K562 (cell line): ENCODE measurements at regions not wholly inside any gene's neighbourhood (a gene's known extent, or its start where the extent isn't known, plus 50 kb on each side); places are given as distances from the start of the nearest gene placed in this dataset.

Experiments used
- ATAC-seq: fragments of 200-7000 bp; cut with Tn5 transposase; 3 replicates; pipeline ENCODE4 v1.9.1; 2020; ENCODE audit warnings: moderate library complexity
- BruUV-seq: library from RNA; stranded (reverse); fragments of 400-500 nt; replicated peaks from 2 replicates; lab custom pipeline; 2021; lab: Mats Ljungman, UMichigan
- CTCF ChIA-PET: fragments of 300-600 bp; formaldehyde crosslinking; extraction: SDS; loops from one replicate; lab custom pipeline; 2021; ENCODE audit warnings: low intra/inter-chr PET ratio; lab: Yijun Ruan, JAX
- POLR2A ChIA-PET: fragments of 300-600, 350-650 bp; sonication (Branson Sonifier 250); formaldehyde crosslinking; extraction: SDS; loops from one replicate; lab custom pipeline; 2021; ENCODE audit warnings: antibody characterized with exemption, inconsistent platforms; lab: Yijun Ruan, JAX
- DNase-seq, 4 experiments: peaks; one replicate each; pipeline versions ENCODE4 v3.0.0 to v3.0.0-alpha.2; 2011 to 2018; ENCODE audit warnings: low spot score in 3 of 4, mixed read lengths in 3 of 4; ENCODE audit errors: extremely low read depth in 1 of 4
- FAIRE-seq: peaks from 2 replicates; lab custom pipeline; 2011; peaks lifted over from hg19 to GRCh38; lab: Jason Lieb, UNC
- H2AFZ ChIP-seq: 2 replicates; pipeline ENCODE4 v1.6.0; 2011; ENCODE audit warnings: low read depth, low read length, control low read depth, inconsistent platforms
- H3K27ac ChIP-seq: fragments of 200-600 bp; 3 replicates; pipeline ENCODE4 v1.8.0; 2011; ENCODE audit warnings: low read depth, mild to moderate bottlenecking, control low read depth, inconsistent platforms, low read length, moderate library complexity, mixed read lengths; ENCODE audit errors: extremely low read depth
- H3K27me3 ChIP-seq, 2 experiments: fragments of 300-600 bp in 1 of 2; 2 replicates in 1 of 2; 3 replicates in 1 of 2; pipeline versions ENCODE4 v1.6.0 to v1.8.0; 2011; ENCODE audit warnings: inconsistent platforms in 2 of 2, low read length in 2 of 2, mild to moderate bottlenecking in 1 of 2, mixed read lengths in 1 of 2, moderate library complexity in 1 of 2; ENCODE audit not compliant: control insufficient read depth in 2 of 2, insufficient read depth in 2 of 2
- H3K36me3 ChIP-seq: fragments of 300-600 bp; 3 replicates; pipeline ENCODE4 v1.8.0; 2011; ENCODE audit warnings: mild to moderate bottlenecking, low read length, inconsistent platforms; ENCODE audit not compliant: control insufficient read depth, insufficient read depth
- H3K4me1 ChIP-seq, 2 experiments: fragments of 200-600 bp in 1 of 2; replicated peaks in 1 of 2; 2 replicates in 1 of 2; 3 replicates in 1 of 2; pipeline versions ENCODE4 v1.5.1 to v1.8.0; 2011; ENCODE audit warnings: inconsistent platforms in 2 of 2, low read length in 2 of 2, mild to moderate bottlenecking in 1 of 2, mixed read lengths in 1 of 2, moderate library complexity in 1 of 2; ENCODE audit not compliant: control insufficient read depth in 2 of 2, insufficient read depth in 2 of 2
- H3K4me2 ChIP-seq: 2 replicates; pipeline ENCODE4 v1.6.1; 2011; ENCODE audit warnings: low read length, control low read depth, inconsistent platforms, mixed read lengths; ENCODE audit not compliant: insufficient read depth
- H3K4me3 ChIP-seq: fragments of 200-600 bp; sonication (generic), shearing (Covaris generic); 2 replicates; pipeline ENCODE4 v1.5.1; 2016; ENCODE audit warnings: control low read depth, inconsistent platforms
- H3K79me2 ChIP-seq: fragments of 200-600 bp; 3 replicates; pipeline ENCODE4 v1.8.0; 2011; ENCODE audit warnings: low read length, inconsistent platforms; ENCODE audit not compliant: control insufficient read depth, insufficient read depth
- H3K9ac ChIP-seq, 2 experiments: 2 replicates each; pipeline versions ENCODE4 v1.6.0 to v1.6.1; 2011; ENCODE audit warnings: low read depth in 2 of 2, low read length in 2 of 2, control low read depth in 1 of 2, inconsistent platforms in 1 of 2, mild to moderate bottlenecking in 1 of 2, mixed read lengths in 1 of 2; ENCODE audit not compliant: insufficient read depth in 1 of 2
- H3K9me1 ChIP-seq: one replicate; pipeline ENCODE4 v1.6.0; 2011; ENCODE audit warnings: inconsistent platforms, mild to moderate bottlenecking, low read length, moderate library complexity; ENCODE audit not compliant: control insufficient read depth, insufficient read depth
- H3K9me3 ChIP-seq: replicated peaks from 2 replicates; pipeline ENCODE4 v1.5.1; 2011; ENCODE audit warnings: low read depth, low read length, inconsistent platforms; ENCODE audit not compliant: control insufficient read depth, insufficient read depth
- H4K20me1 ChIP-seq: replicated peaks from 2 replicates; pipeline ENCODE4 v1.6.1; 2011; ENCODE audit warnings: low read length, inconsistent platforms, mixed read lengths; ENCODE audit not compliant: control insufficient read depth, insufficient read depth
- ATF1 ChIP-seq, 2 experiments: fragments of 450-650 bp in 1 of 2; IDR thresholded peaks; 2 replicates each; pipeline ENCODE4 v1.6.1; 2016; ENCODE audit warnings: missing compliant biosample characterization in 1 of 2, missing genetic modification characterization in 1 of 2
- CREM ChIP-seq: IDR thresholded peaks from 2 replicates; pipeline ENCODE4 v1.6.1; 2014; ENCODE audit warnings: antibody characterized with exemption, low read depth
- WGBS: fragments of 100-300 bp; shearing (Covaris generic); methylation state at CpG from one replicate; pipeline ENCODE4 v1.1.6; 2016; ENCODE audit warnings: low coverage, mixed read lengths; ENCODE audit not compliant: insufficient coverage; ENCODE audit errors: missing lambda C conversion rate; 5-methylcytosine and 5-hydroxymethylcytosine counted together
- in situ Hi-C: fragments of 300-500 bp; cut with MboI; formaldehyde crosslinking; loops from 4 replicates; pipeline ENCODE4 v1.15.0; 2018; ENCODE audit warnings: inconsistent platforms, mixed read lengths
- intact Hi-C: fragments of 100-400 bp; cut with micrococcal nuclease; formaldehyde crosslinking; loops from 2 replicates; pipeline ENCODE4 v1.14.2; 2022
- TF ChIP-seq, protein P1 (sequence below): fragments of 250-450 bp; sonication (Bioruptor Pico); IDR thresholded peaks from 2 replicates; pipeline ENCODE4 v1.4.0; 2020; ENCODE audit warnings: mild to moderate bottlenecking, moderate library complexity
- TF ChIP-seq, protein P2 (sequence below), 2 experiments: fragments of 200-800 bp in 1 of 2; sonication (Bioruptor generic) in 1 of 2; sonication (generic) in 1 of 2; formaldehyde crosslinking in 1 of 2; IDR thresholded peaks in 1 of 2; conservative IDR thresholded peaks in 1 of 2; 2 replicates each; pipeline versions ENCODE4 v1.5.0 to v1.6.1; 2016 to 2020; ENCODE audit warnings: missing compliant biosample characterization in 1 of 2, missing genetic modification characterization in 1 of 2, missing genetic modification reagents in 1 of 2

DNA sequence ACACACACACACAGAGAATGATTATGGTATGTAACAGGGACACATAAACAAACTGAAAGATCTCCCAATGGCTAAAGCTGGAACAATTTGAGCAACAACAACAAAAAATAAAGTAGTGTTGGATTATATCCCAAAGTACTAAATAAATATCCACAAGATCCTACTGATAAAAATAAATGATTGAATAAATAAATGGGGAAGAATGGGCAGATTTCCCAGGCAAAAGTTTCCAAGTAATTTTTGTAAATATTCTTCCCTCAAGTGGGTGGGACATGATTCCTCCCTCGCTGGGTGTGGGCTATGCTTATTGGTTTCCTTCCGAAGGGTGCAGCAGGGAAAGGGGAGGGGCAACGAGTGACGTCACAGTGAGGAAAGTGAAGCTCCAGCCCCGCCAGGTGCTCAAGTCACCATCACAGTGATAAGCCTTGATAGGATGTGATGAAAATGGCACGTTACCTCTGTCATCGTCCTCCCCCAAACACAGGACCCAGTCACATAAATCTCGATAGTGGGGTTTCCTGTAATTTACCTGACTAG lies 295.3 kb downstream of the DRD1 start:
- POLR2A ChIA-PET, result no interaction called here
- Histone ChIP-seq H4K20me1 (no peaks in the 10 kb centered on the region), H3K9me1 (no peaks in the 10 kb centered on the region), H2AFZ (no peak overlapping the region), H3K9ac (no peak overlapping the region)
- in situ Hi-C loops (no loop called here), intact Hi-C loops (no loop called here)
- no TSS peak for BruUV-seq
- WGBS, result 0% methylated on average over 8 of the region's 8 CpGs
- DNase-seq, result peak in 2 of 4 experiments; percentile 13 to 14
- TF ChIP-seq, protein P1, sequence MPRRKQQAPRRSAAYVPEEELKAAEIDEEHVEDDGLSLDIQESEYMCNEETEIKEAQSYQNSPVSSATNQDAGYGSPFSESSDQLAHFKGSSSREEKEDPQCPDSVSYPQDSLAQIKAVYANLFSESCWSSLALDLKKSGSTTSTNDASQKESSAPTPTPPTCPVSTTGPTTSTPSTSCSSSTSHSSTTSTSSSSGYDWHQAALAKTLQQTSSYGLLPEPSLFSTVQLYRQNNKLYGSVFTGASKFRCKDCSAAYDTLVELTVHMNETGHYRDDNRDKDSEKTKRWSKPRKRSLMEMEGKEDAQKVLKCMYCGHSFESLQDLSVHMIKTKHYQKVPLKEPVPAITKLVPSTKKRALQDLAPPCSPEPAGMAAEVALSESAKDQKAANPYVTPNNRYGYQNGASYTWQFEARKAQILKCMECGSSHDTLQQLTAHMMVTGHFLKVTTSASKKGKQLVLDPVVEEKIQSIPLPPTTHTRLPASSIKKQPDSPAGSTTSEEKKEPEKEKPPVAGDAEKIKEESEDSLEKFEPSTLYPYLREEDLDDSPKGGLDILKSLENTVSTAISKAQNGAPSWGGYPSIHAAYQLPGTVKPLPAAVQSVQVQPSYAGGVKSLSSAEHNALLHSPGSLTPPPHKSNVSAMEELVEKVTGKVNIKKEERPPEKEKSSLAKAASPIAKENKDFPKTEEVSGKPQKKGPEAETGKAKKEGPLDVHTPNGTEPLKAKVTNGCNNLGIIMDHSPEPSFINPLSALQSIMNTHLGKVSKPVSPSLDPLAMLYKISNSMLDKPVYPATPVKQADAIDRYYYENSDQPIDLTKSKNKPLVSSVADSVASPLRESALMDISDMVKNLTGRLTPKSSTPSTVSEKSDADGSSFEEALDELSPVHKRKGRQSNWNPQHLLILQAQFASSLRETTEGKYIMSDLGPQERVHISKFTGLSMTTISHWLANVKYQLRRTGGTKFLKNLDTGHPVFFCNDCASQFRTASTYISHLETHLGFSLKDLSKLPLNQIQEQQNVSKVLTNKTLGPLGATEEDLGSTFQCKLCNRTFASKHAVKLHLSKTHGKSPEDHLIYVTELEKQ (CRISPR knock-in tag), result no peak
- TF ChIP-seq ATF1 (CRISPR knock-in tag; IDR thresholded peaks at IDR 0.05) (no peak), ATF1 (tag; IDR thresholded peaks at IDR 0.05) (0 out of 2 replicates have a peak, but pooled peaks have one; percentile 40), CREM (peak; percentile 22; the same call in 1 of the 2 replicates)
- TF ChIP-seq, protein P2, sequence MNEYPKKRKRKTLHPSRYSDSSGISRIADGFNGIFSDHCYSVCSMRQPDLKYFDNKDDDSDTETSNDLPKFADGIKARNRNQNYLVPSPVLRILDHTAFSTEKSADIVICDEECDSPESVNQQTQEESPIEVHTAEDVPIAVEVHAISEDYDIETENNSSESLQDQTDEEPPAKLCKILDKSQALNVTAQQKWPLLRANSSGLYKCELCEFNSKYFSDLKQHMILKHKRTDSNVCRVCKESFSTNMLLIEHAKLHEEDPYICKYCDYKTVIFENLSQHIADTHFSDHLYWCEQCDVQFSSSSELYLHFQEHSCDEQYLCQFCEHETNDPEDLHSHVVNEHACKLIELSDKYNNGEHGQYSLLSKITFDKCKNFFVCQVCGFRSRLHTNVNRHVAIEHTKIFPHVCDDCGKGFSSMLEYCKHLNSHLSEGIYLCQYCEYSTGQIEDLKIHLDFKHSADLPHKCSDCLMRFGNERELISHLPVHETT (CRISPR knock-in tag; conservative IDR thresholded peaks at IDR 0.05 in 1 of 2, IDR thresholded peaks at IDR 0.05 in 1 of 2), result no peak
- TF ChIP-seq, all 486 proteins: peak for 2
- Histone ChIP-seq H3K9me3 (no peaks in the 10 kb centered on the region; the same call in 1 of the 2 replicates), H3K4me2 (no peak overlapping the region), H3K4me1 (no peaks in the 10 kb centered on the region), H3K79me2 (no peaks in the 10 kb centered on the region), H3K36me3 (no peaks in the 10 kb centered on the region), H3K4me3 (no peak overlapping the region), H3K27ac (no peak overlapping the region), H3K27me3 (no peaks in the 10 kb centered on the region)
- CTCF ChIA-PET, result no interaction called here
- ATAC-seq, result no peak
- no peak for FAIRE-seq
